ENCODE measurements at regions not wholly inside any gene's neighbourhood (a gene's known extent, or its start where the extent isn't known, plus 50 kb on each side); places are given as distances from the start of the nearest gene placed in this dataset.

- CTCF ChIA-PET, result no interaction called here
- DNase-seq, result no peak
- Mint-ChIP-seq H3K4me3 (no peak overlapping the region), H3K36me3 (no peaks in the 10 kb centered on the region), H3K27me3 (no peaks in the 10 kb centered on the region), H3K9me3 (ENCODE audit: low read depth) (peaks cover 7% of the 10 kb centered on the region), H3K27ac (no peak overlapping the region), H3K4me1 (no peaks in the 10 kb centered on the region)
- no peak for ATAC-seq
Observed at GRCh38 chr2:116645155-116645554, 1169.3 kb upstream of the DDX18 start.

DNA sequence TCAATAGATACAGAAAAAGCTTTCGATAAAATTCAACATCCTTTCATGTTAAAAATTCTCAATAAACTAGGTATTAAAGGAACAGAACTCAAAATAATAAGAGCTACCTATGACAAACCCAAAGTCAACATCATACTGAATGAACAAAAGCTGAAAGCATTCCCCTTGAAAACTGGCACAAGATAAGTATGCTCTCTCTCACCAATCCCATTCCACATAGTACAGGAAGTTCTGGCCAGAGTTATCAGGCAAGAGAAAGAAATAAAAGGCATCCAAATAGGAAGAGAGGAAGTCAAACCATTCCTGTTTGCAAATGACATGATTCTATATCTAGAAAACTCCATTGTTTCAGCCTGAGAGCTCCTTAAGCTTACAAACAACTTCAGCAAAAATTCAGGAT lies 1145.8 kb upstream of the DDX18 start:
- Mint-ChIP-seq H3K9me3 (ENCODE audit: low read depth) (peaks cover 16% of the 10 kb centered on the region), H3K4me3 (no peak overlapping the region), H3K27ac (no peak overlapping the region), H3K4me1 (no peaks in the 10 kb centered on the region), H3K27me3 (no peaks in the 10 kb centered on the region), H3K36me3 (no peaks in the 10 kb centered on the region)
- CTCF ChIA-PET, result no interaction called here
- no peak for ATAC-seq
- no peak for DNase-seq

DNA sequence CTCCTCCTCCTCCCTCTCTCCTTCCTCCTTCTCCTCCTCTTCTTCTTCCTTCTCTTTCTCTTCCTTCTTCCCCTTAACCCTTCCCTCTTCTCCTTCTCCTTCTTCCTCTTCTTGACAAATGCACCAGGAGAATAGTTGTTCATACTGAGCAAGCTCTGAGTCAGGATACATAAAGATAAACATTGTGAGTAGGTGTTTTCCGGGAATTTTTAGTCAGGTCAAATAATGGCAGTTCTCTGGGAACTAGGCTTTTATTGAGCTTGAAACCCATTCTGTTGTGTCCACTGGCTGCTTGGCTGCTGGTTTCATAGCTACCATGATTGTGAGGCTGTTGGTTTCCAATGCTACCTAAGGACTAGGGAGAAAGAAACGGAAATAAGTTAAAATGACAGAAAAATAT lies 1144.7 kb upstream of the DDX18 start:
- CTCF ChIA-PET, result no interaction called here
- DNase-seq, result no peak
- no peak overlapping the region for H3K27ac Mint-ChIP-seq

GRCh38 chr2:116674188-116674587 lies 1140.3 kb upstream of the DDX18 start:
- no peak overlapping the region for H3K4me3 Mint-ChIP-seq
- no peak overlapping the region for H3K27ac Mint-ChIP-seq
- CTCF ChIA-PET, result no interaction called here
- no peaks in the 10 kb centered on the region for H3K36me3 Mint-ChIP-seq
- ATAC-seq (no peak), DNase-seq (no peak)
- H3K27me3 Mint-ChIP-seq, result no peaks in the 10 kb centered on the region
- no peaks in the 10 kb centered on the region for H3K4me1 Mint-ChIP-seq
- H3K9me3 Mint-ChIP-seq (ENCODE audit: low read depth), result peaks cover 14% of the 10 kb centered on the region

More for the DNA sequence above, 1144.7 kb upstream of the DDX18 start:
- H3K27me3 Mint-ChIP-seq, result no peaks in the 10 kb centered on the region
- H3K4me3 Mint-ChIP-seq, result no peak overlapping the region
- no peaks in the 10 kb centered on the region for H3K4me1 Mint-ChIP-seq
- no peaks in the 10 kb centered on the region for H3K36me3 Mint-ChIP-seq
- no peak for ATAC-seq
- peaks cover 18% of the 10 kb centered on the region for H3K9me3 Mint-ChIP-seq (ENCODE audit: low read depth)

GRCh38 chr2:116676776-116677175 lies 1137.7 kb upstream of the DDX18 start:
- no peaks in the 10 kb centered on the region for H3K36me3 Mint-ChIP-seq
- CTCF ChIA-PET, result no interaction called here
- no peak for ATAC-seq
- H3K9me3 Mint-ChIP-seq (ENCODE audit: low read depth), result peaks cover 13% of the 10 kb centered on the region
- H3K27ac Mint-ChIP-seq, result no peak overlapping the region
- no peaks in the 10 kb centered on the region for H3K4me1 Mint-ChIP-seq
- H3K27me3 Mint-ChIP-seq, result no peaks in the 10 kb centered on the region
- no peak overlapping the region for H3K4me3 Mint-ChIP-seq
- DNase-seq, result no peak

GRCh38 chr2:116680256-116680936 lies 1134.1 kb upstream of the DDX18 start:
- no peaks in the 10 kb centered on the region for H3K4me1 Mint-ChIP-seq

GRCh38 chr2:116687371-116687770 lies 1127.1 kb upstream of the DDX18 start:
- Mint-ChIP-seq H3K9me3 (ENCODE audit: low read depth) (peaks cover 12% of the 10 kb centered on the region), H3K27ac (no peak overlapping the region), H3K4me1 (no peaks in the 10 kb centered on the region), H3K4me3 (no peak overlapping the region), H3K36me3 (no peaks in the 10 kb centered on the region), H3K27me3 (no peaks in the 10 kb centered on the region)
- DNase-seq (no peak), ATAC-seq (no peak)
- CTCF ChIA-PET, result no interaction called here

More at GRCh38 chr2:116680256-116680936, 1134.1 kb upstream of the DDX18 start:
- DNase-seq (no peak), ATAC-seq (no peak)
- CTCF ChIA-PET, result no interaction called here
- Mint-ChIP-seq H3K27me3 (no peaks in the 10 kb centered on the region), H3K4me3 (no peak overlapping the region), H3K36me3 (no peaks in the 10 kb centered on the region), H3K27ac (no peak overlapping the region), H3K9me3 (ENCODE audit: low read depth) (peaks cover 10% of the 10 kb centered on the region)

- H3K9me3 Mint-ChIP-seq (ENCODE audit: low read depth), result peaks cover 7% of the 10 kb centered on the region
- ATAC-seq, result no peak
- CTCF ChIA-PET, result no interaction called here
Observed at GRCh38 chr2:116692988-116693387, 1121.5 kb upstream of the DDX18 start.

GRCh38 chr2:116696223-116696622 lies 1118.3 kb upstream of the DDX18 start:
- Mint-ChIP-seq H3K9me3 (ENCODE audit: low read depth) (peaks cover 4% of the 10 kb centered on the region), H3K27me3 (no peaks in the 10 kb centered on the region), H3K4me3 (no peak overlapping the region), H3K36me3 (no peaks in the 10 kb centered on the region), H3K27ac (no peak overlapping the region), H3K4me1 (no peaks in the 10 kb centered on the region)
- DNase-seq (no peak), ATAC-seq (no peak)
- CTCF ChIA-PET, result no interaction called here

More at GRCh38 chr2:116692988-116693387, 1121.5 kb upstream of the DDX18 start:
- Mint-ChIP-seq H3K4me3 (no peak overlapping the region), H3K27ac (no peak overlapping the region), H3K4me1 (no peaks in the 10 kb centered on the region), H3K27me3 (no peaks in the 10 kb centered on the region), H3K36me3 (no peaks in the 10 kb centered on the region)
- no peak for DNase-seq

DNA sequence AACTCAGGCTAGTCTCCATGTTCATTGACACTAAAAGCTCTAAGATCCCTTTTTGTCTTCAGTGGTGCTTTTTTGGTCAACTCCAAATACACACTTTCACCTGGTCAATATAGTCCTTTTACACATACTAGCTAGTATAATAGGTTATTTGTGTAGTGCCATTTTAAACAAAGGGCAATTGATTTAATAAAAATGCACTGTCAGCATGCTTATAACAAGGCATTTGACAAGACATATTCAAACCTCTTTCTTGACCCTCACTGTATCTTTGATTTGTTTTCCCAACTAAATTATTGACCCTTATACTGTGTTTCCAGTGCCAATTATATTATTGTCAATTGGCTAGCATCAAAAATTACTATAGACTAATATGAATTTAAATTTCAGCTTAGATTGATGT lies 1117.6 kb upstream of the DDX18 start:
- Mint-ChIP-seq H3K27ac (no peak overlapping the region), H3K4me3 (no peak overlapping the region), H3K27me3 (no peaks in the 10 kb centered on the region), H3K9me3 (ENCODE audit: low read depth) (peaks cover 4% of the 10 kb centered on the region), H3K36me3 (no peaks in the 10 kb centered on the region), H3K4me1 (no peaks in the 10 kb centered on the region)
- CTCF ChIA-PET, result no interaction called here
- DNase-seq, result no peak
- no peak for ATAC-seq

DNA sequence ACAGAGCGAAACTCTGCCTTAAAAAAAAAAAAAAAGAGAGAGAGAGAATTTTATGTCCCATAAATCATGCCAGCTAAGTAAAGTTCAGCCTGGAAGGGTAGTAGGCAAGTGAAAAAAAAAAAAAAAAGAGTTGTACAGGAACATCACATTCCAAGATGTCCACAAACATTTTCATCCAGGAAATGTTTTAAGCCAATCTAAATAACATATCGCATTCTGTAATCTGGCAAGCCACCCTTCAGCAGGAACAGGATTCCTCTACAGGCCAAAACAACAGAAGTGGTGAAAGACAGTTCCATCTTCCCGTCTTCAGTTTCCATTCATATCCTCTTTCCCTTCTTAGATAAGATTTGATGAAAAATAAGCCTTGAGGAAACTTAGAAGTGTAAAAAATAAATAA lies 1108.1 kb upstream of the DDX18 start:
- Mint-ChIP-seq H3K27me3 (no peaks in the 10 kb centered on the region), H3K36me3 (no peaks in the 10 kb centered on the region), H3K9me3 (ENCODE audit: low read depth) (peaks cover 8% of the 10 kb centered on the region), H3K4me3 (no peak overlapping the region), H3K27ac (no peak overlapping the region), H3K4me1 (no peaks in the 10 kb centered on the region)
- CTCF ChIA-PET, result interaction anchor here (0.6 kb wide), 1 partner anchor 164 kb away, joined by 3 read pairs; no protein-coding TSS in a partner anchor
- no peak for DNase-seq
- no peak for ATAC-seq

- Mint-ChIP-seq H3K36me3 (no peaks in the 10 kb centered on the region), H3K27me3 (no peaks in the 10 kb centered on the region), H3K4me3 (no peak overlapping the region), H3K4me1 (no peaks in the 10 kb centered on the region), H3K9me3 (ENCODE audit: low read depth) (peaks cover 7% of the 10 kb centered on the region), H3K27ac (no peak overlapping the region)
- ATAC-seq, result no peak
- no peak for DNase-seq
- CTCF ChIA-PET, result no interaction called here
Observed at GRCh38 chr2:116716038-116716437, 1098.5 kb upstream of the DDX18 start.

DNA sequence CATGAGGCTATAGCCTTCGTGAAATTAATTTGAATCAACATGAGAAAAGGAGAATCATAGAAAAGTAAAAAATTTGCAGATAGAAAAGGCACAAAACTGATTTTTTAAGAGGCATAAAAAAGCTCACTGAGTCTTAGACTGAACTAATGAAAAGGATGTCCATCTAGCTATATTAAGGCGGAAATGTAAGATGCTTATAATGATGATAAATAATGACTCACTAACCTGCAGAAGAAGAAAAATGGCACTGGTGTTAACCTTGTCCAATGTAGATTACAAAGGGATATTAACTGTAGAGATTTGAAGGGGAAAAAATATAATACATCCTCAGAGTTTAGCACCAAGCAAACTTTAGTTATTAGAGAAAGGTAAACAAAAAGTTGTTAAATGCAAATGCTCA lies 1098.0 kb upstream of the DDX18 start:
- DNase-seq (no peak), ATAC-seq (no peak)
- Mint-ChIP-seq H3K4me1 (no peaks in the 10 kb centered on the region), H3K9me3 (ENCODE audit: low read depth) (peaks cover 7% of the 10 kb centered on the region), H3K27ac (no peak overlapping the region), H3K4me3 (no peak overlapping the region), H3K36me3 (no peaks in the 10 kb centered on the region), H3K27me3 (no peaks in the 10 kb centered on the region)
- CTCF ChIA-PET, result no interaction called here

DNA sequence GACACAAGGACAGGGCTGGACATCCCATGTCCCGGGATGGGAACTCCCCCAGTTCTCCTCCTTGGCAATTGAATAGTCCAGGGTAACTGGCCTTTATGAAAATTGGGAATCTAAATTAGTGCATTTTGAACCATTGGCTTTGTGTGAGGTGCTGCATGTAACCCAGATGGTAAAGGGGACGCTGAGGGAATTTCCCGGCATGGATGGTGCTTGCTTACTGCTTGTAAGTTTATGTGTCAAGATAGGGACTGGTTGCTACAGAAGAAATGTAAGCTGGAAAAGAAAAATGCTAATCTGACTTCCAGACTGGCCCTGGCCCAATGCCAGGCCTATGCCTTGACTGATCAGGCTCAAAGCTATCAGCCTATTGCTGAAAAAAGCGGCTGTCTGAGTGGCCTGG lies 1096.7 kb upstream of the DDX18 start:
- CTCF ChIA-PET, result no interaction called here
- Mint-ChIP-seq H3K9me3 (ENCODE audit: low read depth) (peaks cover 9% of the 10 kb centered on the region), H3K27me3 (no peaks in the 10 kb centered on the region), H3K4me1 (no peaks in the 10 kb centered on the region), H3K27ac (no peak overlapping the region), H3K4me3 (no peak overlapping the region), H3K36me3 (no peaks in the 10 kb centered on the region)
- DNase-seq (no peak), ATAC-seq (no peak)

DNA sequence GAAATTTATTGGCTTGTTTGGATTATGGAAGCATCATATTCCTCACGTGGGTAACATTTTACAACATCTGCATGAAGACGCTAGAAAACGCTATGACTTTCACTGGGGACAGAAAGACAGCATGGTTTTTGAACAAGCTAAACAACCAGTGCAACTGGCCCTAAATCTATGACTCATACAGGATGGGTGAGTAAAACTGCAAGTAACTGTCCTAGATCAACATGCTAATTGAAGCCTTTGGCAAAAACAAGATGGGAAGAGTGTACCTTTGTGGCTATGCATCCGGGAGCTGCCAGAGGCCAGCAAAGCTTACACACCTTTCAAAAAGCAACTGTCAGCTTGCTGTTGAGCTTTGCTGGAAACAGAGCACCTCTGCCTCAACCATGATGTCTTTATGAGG lies 1096.0 kb upstream of the DDX18 start:
- no peaks in the 10 kb centered on the region for H3K4me1 Mint-ChIP-seq
- no peak overlapping the region for H3K27ac Mint-ChIP-seq
- no peaks in the 10 kb centered on the region for H3K27me3 Mint-ChIP-seq
- DNase-seq (no peak), ATAC-seq (no peak)
- H3K36me3 Mint-ChIP-seq, result no peaks in the 10 kb centered on the region
- no peak overlapping the region for H3K4me3 Mint-ChIP-seq
- CTCF ChIA-PET, result no interaction called here
- H3K9me3 Mint-ChIP-seq (ENCODE audit: low read depth), result peaks cover 11% of the 10 kb centered on the region

Measured in activated CD8-positive, alpha-beta memory T cell treated with anti-CD3 and anti-CD28 coated beads, Interleukin-2, amount 10 ng/mL, durations not matched to agents 7 days and 5 days (primary cell).